Heart right ventricle (tissue), 16 donors: ENCODE measurements at regions not wholly inside any gene's neighbourhood (a gene's known extent, or its start where the extent isn't known, plus 50 kb on each side); places are given as distances from the start of the nearest gene placed in this dataset.

Source experiments
- ATAC-seq, 8 donors: fragments of 200-7000 bp; cut with Tn5 transposase; one replicate each; pipeline ENCODE4 v1.9.1; 2020; ENCODE audit warnings: mild to moderate bottlenecking in 8 of 8, moderate library complexity in 8 of 8, moderate number of reproducible peaks in 1 of 8
- DNase-seq, 2 donors: peaks; one replicate each; pipeline ENCODE4 v3.0.0-alpha.2; 2020
- H3K27ac ChIP-seq, 10 donors: fragments of 200-600 bp; sonication (generic) in 2 of 10; one replicate each; pipeline versions ENCODE4 v1.5.0 to v1.8.0; 2020 to 2022; ENCODE audit warnings: mild to moderate bottlenecking in 3 of 10
- H3K27me3 ChIP-seq, 7 donors: fragments of 200-600 bp; one replicate each; pipeline ENCODE4 v1.8.0; 2021 to 2022; ENCODE audit warnings: mild to moderate bottlenecking in 2 of 7
- H3K36me3 ChIP-seq, 9 donors: fragments of 200-600 bp; sonication (generic) in 1 of 9; one replicate each; pipeline versions ENCODE4 v1.5.0 to v1.8.0; 2020 to 2022; ENCODE audit warnings: mild to moderate bottlenecking in 2 of 9
- H3K4me1 ChIP-seq, 9 donors: fragments of 200-600 bp; sonication (generic) in 1 of 9; one replicate each; pipeline versions ENCODE4 v1.5.0 to v1.8.0; 2020 to 2022; ENCODE audit warnings: mild to moderate bottlenecking in 4 of 9
- H3K4me3 ChIP-seq, 10 donors: fragments of 200-600 bp; sonication (generic) in 2 of 10; one replicate each; pipeline versions ENCODE4 v1.5.0 to v1.8.0; 2020 to 2022; ENCODE audit warnings: mild to moderate bottlenecking in 7 of 10, moderate library complexity in 2 of 10
- H3K9me3 ChIP-seq, 11 donors: fragments of 200-600 bp in 10 of 11; sonication (generic) in 2 of 11; one replicate each; pipeline versions ENCODE4 v1.5.0 to v1.8.0; 2013 to 2022; ENCODE audit warnings: mild to moderate bottlenecking in 2 of 11, control low read depth in 1 of 11, moderate library complexity in 1 of 11
- CTCF ChIP-seq, 9 donors: fragments of 200-600 bp; sonication (generic) in 2 of 9; IDR thresholded peaks; one replicate each; pipeline versions ENCODE4 v1.5.0 to v1.8.0; 2021 to 2022; ENCODE audit warnings: antibody characterized with exemption in 9 of 9, mild to moderate bottlenecking in 5 of 9, moderate library complexity in 1 of 9
- WGBS, 2 donors: extraction: QIAGEN DNeasy Blood & Tissue Kit; methylation state at CpG; one replicate each; pipeline ENCODE4 v1.1.7; 2013; ENCODE audit warnings: inconsistent platforms in 1 of 2; 5-methylcytosine and 5-hydroxymethylcytosine counted together
- intact Hi-C, 10 donors: fragments of 100-400 bp; cut with DNase I; formaldehyde crosslinking; loops; one replicate each; pipeline versions ENCODE4 v1.11.1 to v1.14.2; 2022
- donor health status: Arrhythmogenic right ventricular cardiomyopathy.
- donor health status: ischemic (EF 13 %, LVEDD 7.1; RV severe dilation, severe dysfunction).
- donor health status: healthy with polysubstance abuse.
- donor health status: DM: no; HTN: yes; CAD: no.
- donor health status: DM: no; HTN: no; CAD: no.
- donor health status: ischemic (EF 25% LVEDD 6.9; RV normal size, moderate dysfunction).
- donor health status: ischemic (EF 25% LVEDD 5.7; RV mildly dilated, moderate dysfunction).
- donor health status: healthy.
- donor health status: DM: yes; HTN: yes; CAD: no.
- donor health status: Ischemic cardiomyopathy.
- donor health status: ischemic (EF 35%, LVEDD 5.7; RV mildly dilated, moderate dysfunction).
- donor health status: nonischemic (EF 11% LVEDD 7.7; RV severe dilation, severe dysfunction).
- donor health status: DM: yes; HTN: yes; CAD: no.
- donor health status: PGD.
- donor health status: ischemic (EF 29% LVEDD 5.4; RV normal size, mild dysfunction).
- donor health status: nonischemic (EF 23%, LVEDD 6.1; RV moderate dilation, normal function).

GRCh38 chr4:85423431-85423830 lies 51.5 kb upstream of the ARHGAP24 start:
- Histone ChIP-seq H3K27me3 (no peaks in the 10 kb centered on the region), H3K27ac (no peak overlapping the region), H3K36me3 (no peaks in the 10 kb centered on the region), H3K4me3 (no peak overlapping the region), H3K9me3 (no peaks in the 10 kb centered on the region), H3K4me1 (peaks cover 0 to 19% (median 9%) of the 10 kb centered on the region in 9 donors)
- DNase-seq (no peak), ATAC-seq (peak in 1 of 8 donors; percentile 10)
- intact Hi-C loops: loop anchor here in 1 of 10 donors (10.0 kb wide), 1 partner anchor 321 kb away; no protein-coding TSS in a partner anchor
- no peak for TF ChIP-seq CTCF (IDR thresholded peaks at IDR 0.05)
- 65 to 76% methylated on average over 2 of the region's 2 CpGs for WGBS, 2 donors
